GM12891 (cell line): ENCODE measurements at regions not wholly inside any gene's neighbourhood (a gene's known extent, or its start where the extent isn't known, plus 50 kb on each side); places are given as distances from the start of the nearest gene placed in this dataset.

ENCODE experiments used
- POLR2A ChIP-seq: IDR thresholded peaks from 2 replicates; pipeline ENCODE4 v1.6.1; 2011; ENCODE audit warnings: low read depth, low read length, control low read depth
- POU2F2 ChIP-seq: IDR thresholded peaks from 2 replicates; pipeline ENCODE4 v1.6.1; 2011; ENCODE audit warnings: low read depth, mild to moderate bottlenecking, control low read depth, low read length, moderate library complexity

GRCh38 chr3:124206225-124207055, 214.5 kb upstream of the ROPN1 start:
- no peak for TF ChIP-seq POU2F2
- TF ChIP-seq POLR2A = no peak
